ENCODE measurements at regions not wholly inside any gene's neighbourhood (a gene's known extent, or its start where the extent isn't known, plus 50 kb on each side); places are given as distances from the start of the nearest gene placed in this dataset.
"Not testable (repeated sequence)": the region's sequence is repeated elsewhere in the genome, so short reads cannot be mapped to it uniquely, and the experiment has no call there.

DNA sequence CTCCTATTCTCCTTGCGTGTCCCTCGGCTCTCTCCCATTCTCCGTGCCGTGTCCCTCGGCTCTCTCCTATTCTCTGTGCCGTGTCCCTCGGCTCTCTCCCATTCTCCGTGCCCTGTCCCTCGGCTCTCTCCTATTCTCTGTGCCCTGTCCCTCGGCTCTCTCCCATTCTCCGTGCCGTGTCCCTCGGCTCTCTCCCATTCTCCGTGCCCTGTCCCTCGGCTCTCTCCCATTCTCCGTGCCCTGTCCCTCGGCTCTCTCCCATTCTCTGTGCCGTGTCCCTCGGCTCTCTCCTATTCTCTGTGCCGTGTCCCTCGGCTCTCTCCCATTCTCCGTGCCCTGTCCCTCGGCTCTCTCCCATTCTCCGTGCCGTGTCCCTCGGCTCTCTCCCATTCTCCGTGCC lies 94.1 kb upstream of the FRG1 start:
- TF ChIP-seq, protein P1, sequence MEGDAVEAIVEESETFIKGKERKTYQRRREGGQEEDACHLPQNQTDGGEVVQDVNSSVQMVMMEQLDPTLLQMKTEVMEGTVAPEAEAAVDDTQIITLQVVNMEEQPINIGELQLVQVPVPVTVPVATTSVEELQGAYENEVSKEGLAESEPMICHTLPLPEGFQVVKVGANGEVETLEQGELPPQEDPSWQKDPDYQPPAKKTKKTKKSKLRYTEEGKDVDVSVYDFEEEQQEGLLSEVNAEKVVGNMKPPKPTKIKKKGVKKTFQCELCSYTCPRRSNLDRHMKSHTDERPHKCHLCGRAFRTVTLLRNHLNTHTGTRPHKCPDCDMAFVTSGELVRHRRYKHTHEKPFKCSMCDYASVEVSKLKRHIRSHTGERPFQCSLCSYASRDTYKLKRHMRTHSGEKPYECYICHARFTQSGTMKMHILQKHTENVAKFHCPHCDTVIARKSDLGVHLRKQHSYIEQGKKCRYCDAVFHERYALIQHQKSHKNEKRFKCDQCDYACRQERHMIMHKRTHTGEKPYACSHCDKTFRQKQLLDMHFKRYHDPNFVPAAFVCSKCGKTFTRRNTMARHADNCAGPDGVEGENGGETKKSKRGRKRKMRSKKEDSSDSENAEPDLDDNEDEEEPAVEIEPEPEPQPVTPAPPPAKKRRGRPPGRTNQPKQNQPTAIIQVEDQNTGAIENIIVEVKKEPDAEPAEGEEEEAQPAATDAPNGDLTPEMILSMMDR (IDR thresholded peaks at IDR 0.05): not testable (repeated sequence)
- TF ChIP-seq POLR2A (IDR thresholded peaks at IDR 0.05): not testable (repeated sequence)
